ENCODE measurements at regions not wholly inside any gene's neighbourhood (a gene's known extent, or its start where the extent isn't known, plus 50 kb on each side); places are given as distances from the start of the nearest gene placed in this dataset.

DNA sequence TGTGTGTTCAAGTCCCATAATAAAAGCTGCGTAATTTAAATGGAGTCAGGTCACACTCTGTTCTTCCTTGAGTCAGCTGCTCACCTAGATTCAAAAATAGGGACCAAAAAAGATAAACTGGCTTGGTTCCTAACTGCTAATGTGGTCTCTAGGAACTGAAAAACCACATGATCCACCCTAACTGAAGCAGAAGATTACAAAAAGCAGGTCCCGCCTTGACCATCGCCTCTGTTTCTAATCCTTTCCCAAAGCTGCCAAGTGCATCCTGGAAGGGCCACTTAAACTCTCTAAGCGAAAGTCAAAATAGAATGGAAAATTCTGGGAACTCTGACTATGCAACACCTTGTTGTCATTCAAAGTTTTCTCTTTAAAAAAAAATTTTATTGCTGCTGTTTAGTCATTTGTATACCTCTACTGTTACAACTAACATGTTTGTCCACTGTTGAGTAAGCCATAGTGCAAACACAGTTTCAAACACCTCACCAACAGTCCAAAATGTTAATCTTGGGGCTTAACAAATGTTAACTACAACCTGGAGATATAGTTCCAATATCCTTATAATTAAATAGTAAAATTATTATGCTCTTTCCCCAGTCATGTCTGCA is 88.9 kb upstream of the THBS1 start:
- TF ChIP-seq, protein P1, sequence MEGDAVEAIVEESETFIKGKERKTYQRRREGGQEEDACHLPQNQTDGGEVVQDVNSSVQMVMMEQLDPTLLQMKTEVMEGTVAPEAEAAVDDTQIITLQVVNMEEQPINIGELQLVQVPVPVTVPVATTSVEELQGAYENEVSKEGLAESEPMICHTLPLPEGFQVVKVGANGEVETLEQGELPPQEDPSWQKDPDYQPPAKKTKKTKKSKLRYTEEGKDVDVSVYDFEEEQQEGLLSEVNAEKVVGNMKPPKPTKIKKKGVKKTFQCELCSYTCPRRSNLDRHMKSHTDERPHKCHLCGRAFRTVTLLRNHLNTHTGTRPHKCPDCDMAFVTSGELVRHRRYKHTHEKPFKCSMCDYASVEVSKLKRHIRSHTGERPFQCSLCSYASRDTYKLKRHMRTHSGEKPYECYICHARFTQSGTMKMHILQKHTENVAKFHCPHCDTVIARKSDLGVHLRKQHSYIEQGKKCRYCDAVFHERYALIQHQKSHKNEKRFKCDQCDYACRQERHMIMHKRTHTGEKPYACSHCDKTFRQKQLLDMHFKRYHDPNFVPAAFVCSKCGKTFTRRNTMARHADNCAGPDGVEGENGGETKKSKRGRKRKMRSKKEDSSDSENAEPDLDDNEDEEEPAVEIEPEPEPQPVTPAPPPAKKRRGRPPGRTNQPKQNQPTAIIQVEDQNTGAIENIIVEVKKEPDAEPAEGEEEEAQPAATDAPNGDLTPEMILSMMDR (IDR thresholded peaks at IDR 0.05; ENCODE audit: insufficient read depth, low read depth, low read length, missing control alignments) = no peak
- no peak overlapping the region for H3K4me3 ChIP-seq (ENCODE audit: low read depth, low read length)

DNA sequence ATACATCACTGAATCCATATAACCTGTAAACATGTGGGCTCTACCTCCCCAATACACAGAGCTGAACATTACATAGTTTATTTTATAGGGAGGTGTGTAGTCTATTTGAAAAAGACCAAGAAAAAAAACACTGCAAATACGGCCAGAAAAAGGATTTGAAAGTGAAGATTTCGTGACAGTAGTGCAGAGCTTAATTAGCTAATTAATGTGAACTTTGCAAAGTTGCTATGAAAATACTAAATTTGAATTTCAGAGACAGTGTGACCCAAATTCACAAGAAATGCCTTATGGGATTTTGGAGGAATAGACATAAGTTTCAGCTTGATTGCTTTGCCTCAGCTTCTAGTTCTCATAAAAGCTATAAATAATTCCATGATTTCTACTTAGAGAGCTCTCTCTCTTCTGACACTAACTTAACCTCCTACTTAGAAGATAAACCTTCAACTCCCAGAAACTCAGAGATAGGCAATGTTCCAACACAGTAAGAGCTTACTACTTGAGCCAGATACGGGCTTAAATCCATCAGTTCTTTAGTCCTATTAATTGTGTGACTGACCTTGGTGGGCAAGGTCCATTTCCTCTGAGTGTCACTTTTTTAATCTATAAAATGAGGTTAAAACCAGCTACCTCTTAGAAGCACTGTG is 87.3 kb upstream of the THBS1 start:
- DNase-seq (ENCODE audit: low read depth) = no peak
- no peak overlapping the region for H3K4me3 ChIP-seq (ENCODE audit: low read depth, low read length)
- TF ChIP-seq, protein P1 (IDR thresholded peaks at IDR 0.05; ENCODE audit: insufficient read depth, low read depth, low read length, missing control alignments) = no peak

More for the DNA sequence above, 88.9 kb upstream of the THBS1 start:
- DNase-seq (ENCODE audit: low read depth) = no peak

DNA sequence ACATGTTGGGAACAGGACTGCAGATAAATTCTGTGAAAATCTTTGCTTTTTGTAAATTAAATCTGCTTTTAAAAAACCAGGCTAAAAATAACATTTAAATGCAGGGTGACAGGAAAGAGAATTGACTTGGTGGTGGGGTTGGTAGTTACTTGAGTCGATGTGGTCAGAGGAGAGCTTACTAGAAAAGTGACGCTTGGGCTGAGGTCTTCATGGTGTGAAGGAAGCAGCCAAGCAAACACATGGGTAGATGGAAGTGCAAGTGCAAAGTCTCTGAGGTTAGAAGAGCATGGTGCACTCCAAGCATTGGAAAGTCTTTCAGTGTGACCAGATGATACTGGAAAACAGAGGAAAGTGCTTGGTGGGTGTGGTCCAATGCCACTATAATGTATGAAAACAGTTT is 86.4 kb upstream of the THBS1 start:
- TF ChIP-seq, protein P1 (IDR thresholded peaks at IDR 0.05; ENCODE audit: insufficient read depth, low read depth, low read length, missing control alignments) = no peak
- H3K4me3 ChIP-seq (ENCODE audit: low read depth, low read length) = no peak overlapping the region
- DNase-seq (ENCODE audit: low read depth) = peak; percentile 53

DNA sequence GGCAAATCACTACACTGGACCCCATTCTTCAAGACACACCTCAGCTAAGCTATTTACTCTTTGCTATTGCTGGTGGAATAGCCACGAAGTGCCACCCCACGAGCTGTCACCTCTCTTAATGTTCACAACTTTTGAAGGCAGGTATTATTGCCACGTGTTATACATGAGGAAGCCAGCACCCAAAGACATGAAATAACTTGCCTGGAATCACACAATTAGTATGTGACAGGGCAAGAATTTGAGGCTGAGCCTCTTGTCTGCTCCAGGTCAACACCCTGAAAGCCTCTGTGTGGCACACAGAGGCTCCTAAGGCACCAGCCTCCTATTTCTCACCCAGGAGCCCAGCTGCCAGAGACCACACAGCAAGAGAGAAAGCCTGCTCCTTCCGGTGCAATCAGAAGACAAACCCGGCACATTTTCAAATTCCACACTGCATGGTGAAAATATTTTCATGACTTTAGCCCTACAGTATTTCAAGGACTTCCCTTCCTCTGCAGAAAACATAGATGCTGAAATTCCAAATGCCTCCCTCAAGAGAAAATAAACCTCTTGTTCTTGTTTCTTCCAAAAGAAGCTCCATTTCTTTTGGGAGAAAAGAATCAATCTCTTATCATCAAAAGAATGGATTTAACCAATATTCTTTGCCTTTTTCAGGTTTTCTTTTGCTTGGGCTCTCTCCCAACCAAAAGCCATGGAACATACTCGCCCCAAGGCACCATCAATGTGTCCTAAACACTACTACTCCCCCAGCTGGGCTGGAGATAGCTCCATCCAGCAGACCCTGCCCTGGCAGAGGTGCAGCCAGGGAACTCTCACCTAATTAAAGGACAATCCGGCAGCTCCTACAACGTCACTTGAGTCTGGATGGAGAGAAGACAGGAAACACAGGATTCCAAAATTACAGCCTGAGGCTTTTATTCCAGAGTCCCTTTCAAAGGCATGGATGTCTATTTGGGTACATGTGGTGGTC is 84.7 kb upstream of the THBS1 start:
- DNase-seq (ENCODE audit: low read depth) = no peak
- TF ChIP-seq, protein P1 (IDR thresholded peaks at IDR 0.05; ENCODE audit: insufficient read depth, low read depth, low read length, missing control alignments) = no peak
- no peak overlapping the region for H3K4me3 ChIP-seq (ENCODE audit: low read depth, low read length)

DNA sequence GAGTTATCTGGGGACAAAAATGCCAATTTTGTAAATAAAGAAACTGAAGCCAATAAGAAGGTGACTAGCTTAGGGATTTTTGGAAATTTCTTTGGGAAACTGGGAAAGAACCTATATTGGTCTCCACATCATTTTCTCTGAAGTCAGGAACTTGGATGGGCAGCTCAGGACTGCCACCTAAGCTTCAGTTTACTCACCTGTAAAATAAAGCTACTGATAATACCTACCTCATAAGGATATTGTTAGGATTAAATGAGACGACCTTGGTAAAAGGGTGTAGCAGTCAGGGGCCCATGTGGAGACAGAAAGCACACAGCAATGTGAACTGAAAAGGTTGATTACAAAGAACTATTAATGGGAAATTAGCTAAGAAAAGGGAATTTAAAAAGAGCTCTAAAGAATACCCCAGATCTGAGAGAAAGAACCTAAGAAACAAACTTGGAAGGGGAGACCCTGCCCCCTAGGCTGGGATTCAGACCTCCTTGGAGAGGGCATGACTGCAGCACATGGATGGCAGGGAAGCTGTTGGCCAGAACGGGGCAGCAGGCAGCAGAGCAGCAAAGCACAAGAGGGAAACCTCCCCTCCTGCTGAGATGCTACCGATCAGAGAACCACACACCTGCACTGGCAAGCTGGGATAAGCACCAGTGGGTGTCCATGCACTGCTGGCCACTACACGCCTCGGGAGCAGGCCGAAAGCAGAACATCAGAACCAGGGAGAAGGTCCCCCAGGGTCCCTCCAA is 83.7 kb upstream of the THBS1 start:
- no peak for DNase-seq (ENCODE audit: low read depth)
- TF ChIP-seq, protein P1 (IDR thresholded peaks at IDR 0.05; ENCODE audit: insufficient read depth, low read depth, low read length, missing control alignments) = no peak
- H3K4me3 ChIP-seq (ENCODE audit: low read depth, low read length) = no peak overlapping the region

DNA sequence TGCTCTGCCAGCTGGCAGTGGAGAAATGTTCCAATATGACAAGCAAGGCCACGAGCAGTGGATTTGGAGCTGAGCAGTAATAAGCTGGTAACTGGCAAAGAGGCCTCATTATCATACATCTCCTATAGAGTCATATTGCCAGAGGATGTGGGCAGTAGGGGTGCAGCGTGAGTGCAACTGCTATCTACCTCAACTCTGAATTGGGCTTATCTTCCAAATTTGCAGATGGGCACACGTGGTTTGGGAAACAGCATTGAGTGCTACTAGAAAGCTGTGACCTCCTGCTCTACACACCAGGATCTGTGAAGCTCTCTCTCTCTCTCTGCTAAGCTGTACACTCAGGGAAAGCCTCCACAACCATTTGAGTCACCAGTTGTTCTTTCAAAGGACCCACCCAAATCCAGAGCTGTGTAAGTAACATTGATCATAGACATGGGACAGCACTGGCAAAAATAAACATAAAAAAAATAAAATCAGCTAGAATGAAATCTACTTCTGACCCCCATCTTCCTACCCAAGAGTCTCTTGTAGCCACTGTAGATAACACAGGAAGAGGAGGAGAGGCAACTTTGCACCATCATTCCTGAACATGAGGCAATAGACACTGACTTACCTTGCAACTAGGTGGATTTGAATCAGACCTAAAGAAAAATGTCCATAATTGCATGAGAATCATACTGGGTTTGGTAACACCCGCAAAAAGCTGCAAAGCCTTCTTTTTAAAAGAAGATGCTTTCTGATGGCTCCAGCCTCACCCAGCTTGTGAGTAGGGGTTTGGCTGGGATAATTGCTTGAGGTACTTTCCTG is 82.9 kb upstream of the THBS1 start:
- TF ChIP-seq, protein P1 (IDR thresholded peaks at IDR 0.05; ENCODE audit: insufficient read depth, low read depth, low read length, missing control alignments) = no peak
- no peak overlapping the region for H3K4me3 ChIP-seq (ENCODE audit: low read depth, low read length)
- no peak for DNase-seq (ENCODE audit: low read depth)

Measured in GM12865 (cell line).